Activated CD8-positive, alpha-beta T cell treated with anti-CD3 and anti-CD28 coated beads, Interleukin-2, amount 10 ng/mL, durations not matched to agents 7 days and 5 days (primary cell): ENCODE measurements at regions not wholly inside any gene's neighbourhood (a gene's known extent, or its start where the extent isn't known, plus 50 kb on each side); places are given as distances from the start of the nearest gene placed in this dataset.
"Not testable (repeated sequence)": the region's sequence is repeated elsewhere in the genome, so short reads cannot be mapped to it uniquely, and the experiment has no call there.

Source experiments
- ATAC-seq: fragments of 150-1000 bp; cut with Tn5 transposase; one replicate; pipeline ENCODE4 v1.10.0; 2021; ENCODE audit warnings: moderate library complexity
- CTCF ChIA-PET: fragments of 350-600 bp; sonication (Branson Sonifier 250); formaldehyde crosslinking; loops from one replicate; lab custom pipeline; 2021; ENCODE audit warnings: antibody characterized with exemption; lab: Charles Lee
- POLR2A ChIA-PET: fragments of 350-600 bp; sonication (Branson Sonifier 250); formaldehyde crosslinking; loops from one replicate; lab custom pipeline; 2021; ENCODE audit warnings: antibody characterized with exemption; lab: Charles Lee
- DNase-seq: peaks from one replicate; pipeline ENCODE4 v3.0.0-alpha.2; 2020
- H3K27ac Mint-ChIP-seq: one replicate; pipeline ENCODE4 v1.8.0; 2021; ENCODE audit warnings: mild to moderate bottlenecking, mixed read lengths
- H3K27me3 Mint-ChIP-seq: one replicate; pipeline ENCODE4 v1.8.0; 2021; ENCODE audit warnings: low read depth, mixed read lengths
- H3K36me3 Mint-ChIP-seq: one replicate; pipeline ENCODE4 v1.8.0; 2021; ENCODE audit warnings: low read depth, mixed read lengths
- H3K4me1 Mint-ChIP-seq: one replicate; pipeline ENCODE4 v1.8.0; 2021; ENCODE audit warnings: low read depth, mixed read lengths
- H3K4me3 Mint-ChIP-seq: one replicate; pipeline ENCODE4 v1.8.0; 2021; ENCODE audit warnings: mild to moderate bottlenecking, mixed read lengths
- H3K9me3 Mint-ChIP-seq: one replicate; pipeline ENCODE4 v1.8.0; 2022; ENCODE audit warnings: mixed read lengths; ENCODE audit not compliant: insufficient read depth

GRCh38 chr12:46553911-46554310 is 181.3 kb upstream of the SLC38A2 start:
- ATAC-seq, result no peak
- DNase-seq, result no peak
- CTCF ChIA-PET, result no interaction called here
- Mint-ChIP-seq H3K4me3 (no peak overlapping the region), H3K9me3 (no peaks in the 10 kb centered on the region), H3K27ac (no peak overlapping the region), H3K36me3 (peaks cover 27% of the 10 kb centered on the region), H3K4me1 (peaks cover 28% of the 10 kb centered on the region), H3K27me3 (no peaks in the 10 kb centered on the region)
- POLR2A ChIA-PET, result no interaction called here

GRCh38 chr12:46553266-46553665 is 180.7 kb upstream of the SLC38A2 start:
- Mint-ChIP-seq H3K4me1 (peaks cover 33% of the 10 kb centered on the region), H3K9me3 (no peaks in the 10 kb centered on the region), H3K36me3 (peaks cover 29% of the 10 kb centered on the region), H3K27me3 (no peaks in the 10 kb centered on the region), H3K27ac (no peak overlapping the region), H3K4me3 (no peak overlapping the region)
- DNase-seq (no peak), ATAC-seq (no peak)
- ChIA-PET POLR2A (no interaction called here), CTCF (no interaction called here)

GRCh38 chr12:46550266-46550879 is 177.8 kb upstream of the SLC38A2 start:
- Mint-ChIP-seq H3K27ac (peak overlapping the region; percentile 88), H3K9me3 (no peaks in the 10 kb centered on the region), H3K36me3 (peaks cover 37% of the 10 kb centered on the region), H3K4me3 (peak overlapping the region; percentile 7), H3K27me3 (no peaks in the 10 kb centered on the region), H3K4me1 (peaks cover 54% of the 10 kb centered on the region)
- POLR2A ChIA-PET, result interaction anchor here (1.2 to 2.2 kb wide), 2 partner anchors 27 to 166 kb away, joined by 4 to 7 read pairs; no protein-coding TSS in a partner anchor
- DNase-seq (no peak), ATAC-seq (no peak)
- CTCF ChIA-PET, result interaction anchor here (1.2 kb wide), 3 partner anchors 26 to 426 kb away, joined by 3 to 9 read pairs (median 3); no protein-coding TSS in a partner anchor

- Mint-ChIP-seq H3K4me3 (peak overlapping the region; percentile 7), H3K36me3 (peaks cover 33% of the 10 kb centered on the region), H3K4me1 (peaks cover 54% of the 10 kb centered on the region), H3K27ac (peak overlapping the region; percentile 88), H3K27me3 (no peaks in the 10 kb centered on the region), H3K9me3 (no peaks in the 10 kb centered on the region)
- peak; percentile 79 for ATAC-seq
- ChIA-PET CTCF (interaction anchor here (1.1 to 1.2 kb wide), 2 partner anchors 22 to 26 kb away, joined by 3 to 9 read pairs; no protein-coding TSS in a partner anchor), POLR2A (interaction anchor here (0.6 to 2.2 kb wide), 14 partner anchors 26 to 1282 kb away, joined by 3 to 8 read pairs (median 4); partner anchors contain the start of genes SCAF11 and SLC38A1)
- peak; percentile 46 for DNase-seq
Observed at GRCh38 chr12:46549527-46550265, 177.1 kb upstream of the SLC38A2 start.

GRCh38 chr12:46548605-46549071 is 176.1 kb upstream of the SLC38A2 start:
- ATAC-seq, result no peak
- peak overlapping the region; percentile 23 for H3K27ac Mint-ChIP-seq
- ChIA-PET POLR2A (interaction anchor here (0.6 to 2.2 kb wide), 9 partner anchors 25 to 558 kb away, joined by 3 to 8 read pairs (median 4); partner anchors contain the start of genes SCAF11 and SLC38A1), CTCF (interaction anchor here (0.6 to 1.4 kb wide), 4 partner anchors 21 to 472 kb away, joined by 3 read pairs; no protein-coding TSS in a partner anchor)
- H3K27me3 Mint-ChIP-seq, result no peaks in the 10 kb centered on the region
- H3K36me3 Mint-ChIP-seq, result peaks cover 40% of the 10 kb centered on the region
- no peaks in the 10 kb centered on the region for H3K9me3 Mint-ChIP-seq
- no peak overlapping the region for H3K4me3 Mint-ChIP-seq
- DNase-seq, result no peak
- peaks cover 54% of the 10 kb centered on the region for H3K4me1 Mint-ChIP-seq

- Mint-ChIP-seq H3K9me3 (no peaks in the 10 kb centered on the region), H3K4me3 (no peak overlapping the region), H3K36me3 (peaks cover 41% of the 10 kb centered on the region), H3K27me3 (no peaks in the 10 kb centered on the region), H3K4me1 (peaks cover 59% of the 10 kb centered on the region), H3K27ac (peak overlapping the region; percentile 0)
- ChIA-PET CTCF (interaction anchor here (0.9 to 1.8 kb wide), 10 partner anchors 23 to 473 kb away, joined by 3 to 8 read pairs (median 4); no protein-coding TSS in a partner anchor), POLR2A (interaction anchor here (0.7 to 2.2 kb wide), 10 partner anchors 13 to 557 kb away, joined by 3 to 7 read pairs (median 5); partner anchors contain the start of genes SCAF11 and SLC38A1)
- no peak for DNase-seq
- no peak for ATAC-seq
Observed at GRCh38 chr12:46547421-46548354, 175.1 kb upstream of the SLC38A2 start.

GRCh38 chr12:46546634-46547273 is 174.2 kb upstream of the SLC38A2 start:
- peak; percentile 73 for ATAC-seq
- peak; percentile 49 for DNase-seq
- ChIA-PET CTCF (interaction anchor here (0.9 to 1.8 kb wide), 9 partner anchors 22 to 175 kb away, joined by 3 to 8 read pairs (median 4); no protein-coding TSS in a partner anchor), POLR2A (interaction anchor here (0.6 to 1.8 kb wide), 8 partner anchors 13 to 280 kb away, joined by 3 to 7 read pairs (median 4); no protein-coding TSS in a partner anchor)
- Mint-ChIP-seq H3K27ac (peak overlapping the region; percentile 83), H3K4me1 (peaks cover 59% of the 10 kb centered on the region), H3K36me3 (peaks cover 45% of the 10 kb centered on the region), H3K27me3 (no peaks in the 10 kb centered on the region), H3K9me3 (no peaks in the 10 kb centered on the region), H3K4me3 (peak overlapping the region; percentile 10)

- DNase-seq, H3K9me3 Mint-ChIP-seq, H3K27me3 Mint-ChIP-seq, H3K4me3 Mint-ChIP-seq, ATAC-seq, POLR2A ChIA-PET, CTCF ChIA-PET: not testable (repeated sequence)
- Mint-ChIP-seq H3K27ac (peak overlapping the region; percentile 5), H3K4me1 (peaks cover 30% of the 10 kb centered on the region), H3K36me3 (peaks cover 46% of the 10 kb centered on the region)
Observed at GRCh38 chr12:46543378-46543795, 170.8 kb upstream of the SLC38A2 start.

GRCh38 chr12:46538976-46539375 is 166.4 kb upstream of the SLC38A2 start:
- Mint-ChIP-seq H3K9me3 (peaks cover 4% of the 10 kb centered on the region), H3K4me3 (no peak overlapping the region), H3K4me1 (peaks cover 4% of the 10 kb centered on the region), H3K27ac (no peak overlapping the region), H3K27me3 (no peaks in the 10 kb centered on the region), H3K36me3 (peaks cover 30% of the 10 kb centered on the region)
- POLR2A ChIA-PET, result no interaction called here
- DNase-seq, result no peak
- CTCF ChIA-PET, result interaction anchor here (0.6 to 1.1 kb wide), 3 partner anchors 15 to 94 kb away, joined by 3 to 5 read pairs (median 3); no protein-coding TSS in a partner anchor
- no peak for ATAC-seq

GRCh38 chr12:46537387-46537955 is 164.9 kb upstream of the SLC38A2 start:
- H3K4me1 Mint-ChIP-seq, result no peaks in the 10 kb centered on the region
- no peak overlapping the region for H3K4me3 Mint-ChIP-seq
- no peak overlapping the region for H3K27ac Mint-ChIP-seq
- DNase-seq, result no peak
- CTCF ChIA-PET, result interaction anchor here (0.9 kb wide), 1 partner anchor 11 kb away, joined by 3 read pairs; no protein-coding TSS in a partner anchor
- peaks cover 26% of the 10 kb centered on the region for H3K36me3 Mint-ChIP-seq
- no peak for ATAC-seq
- H3K27me3 Mint-ChIP-seq, result no peaks in the 10 kb centered on the region
- H3K9me3 Mint-ChIP-seq, result peaks cover 4% of the 10 kb centered on the region
- POLR2A ChIA-PET, result no interaction called here
